ENCODE measurements at regions not wholly inside any gene's neighbourhood (a gene's known extent, or its start where the extent isn't known, plus 50 kb on each side); places are given as distances from the start of the nearest gene placed in this dataset.

GRCh38 chr16:72430121-72430520 lies 258.2 kb upstream of the PMFBP1 start:
- Mint-ChIP-seq H3K27me3 (ENCODE audit: insufficient read depth) (peaks cover 4% of the 10 kb centered on the region), H3K36me3 (ENCODE audit: low read depth) (peaks cover 21% of the 10 kb centered on the region), H3K9me3 (peaks cover 21% of the 10 kb centered on the region), H3K4me3 (no peak overlapping the region), H3K27ac (no peak overlapping the region), H3K4me1 (ENCODE audit: low read depth) (peaks cover 7% of the 10 kb centered on the region)
- no peak for TF ChIP-seq CTCF (IDR thresholded peaks at IDR 0.05)
- no peak for DNase-seq

- TF ChIP-seq CTCF (IDR thresholded peaks at IDR 0.05) = no peak
- no peak overlapping the region for H3K4me3 Mint-ChIP-seq
- peaks cover 7% of the 10 kb centered on the region for H3K4me1 Mint-ChIP-seq (ENCODE audit: low read depth)
- no peak for DNase-seq
- H3K27ac Mint-ChIP-seq = no peak overlapping the region
- H3K9me3 Mint-ChIP-seq = peaks cover 16% of the 10 kb centered on the region
- peaks cover 20% of the 10 kb centered on the region for H3K36me3 Mint-ChIP-seq (ENCODE audit: low read depth)
- peaks cover 4% of the 10 kb centered on the region for H3K27me3 Mint-ChIP-seq (ENCODE audit: insufficient read depth)
Measured at GRCh38 chr16:72429671-72430081, 257.7 kb upstream of the PMFBP1 start.

- DNase-seq = no peak
- peaks cover 18% of the 10 kb centered on the region for H3K36me3 Mint-ChIP-seq (ENCODE audit: low read depth)
- H3K27ac Mint-ChIP-seq = no peak overlapping the region
- H3K9me3 Mint-ChIP-seq = peaks cover 10% of the 10 kb centered on the region
- H3K4me1 Mint-ChIP-seq (ENCODE audit: low read depth) = peaks cover 7% of the 10 kb centered on the region
- H3K4me3 Mint-ChIP-seq = no peak overlapping the region
- peaks cover 4% of the 10 kb centered on the region for H3K27me3 Mint-ChIP-seq (ENCODE audit: insufficient read depth)
- no peak for TF ChIP-seq CTCF (IDR thresholded peaks at IDR 0.05)
Measured at GRCh38 chr16:72428681-72429376, 256.9 kb upstream of the PMFBP1 start.

- Mint-ChIP-seq H3K9me3 (peaks cover 8% of the 10 kb centered on the region), H3K27me3 (ENCODE audit: insufficient read depth) (peaks cover 1% of the 10 kb centered on the region; the same call in 1 of the 2 replicates), H3K27ac (no peak overlapping the region), H3K4me3 (no peak overlapping the region), H3K4me1 (ENCODE audit: low read depth) (peaks cover 7% of the 10 kb centered on the region), H3K36me3 (ENCODE audit: low read depth) (peaks cover 20% of the 10 kb centered on the region)
- no peak for TF ChIP-seq CTCF (IDR thresholded peaks at IDR 0.05)
- DNase-seq = no peak
Measured at GRCh38 chr16:72427783-72428331, 255.9 kb upstream of the PMFBP1 start.

GRCh38 chr16:72427051-72427782 lies 255.3 kb upstream of the PMFBP1 start:
- peaks cover 15% of the 10 kb centered on the region for H3K9me3 Mint-ChIP-seq
- no peak for TF ChIP-seq CTCF (IDR thresholded peaks at IDR 0.05)
- no peak for DNase-seq
- H3K27ac Mint-ChIP-seq = no peak overlapping the region
- peaks cover 7% of the 10 kb centered on the region for H3K4me1 Mint-ChIP-seq (ENCODE audit: low read depth)
- peaks cover 1% of the 10 kb centered on the region; the same call in 1 of the 2 replicates for H3K27me3 Mint-ChIP-seq (ENCODE audit: insufficient read depth)
- H3K36me3 Mint-ChIP-seq (ENCODE audit: low read depth) = peaks cover 25% of the 10 kb centered on the region
- H3K4me3 Mint-ChIP-seq = no peak overlapping the region

Measured in HFFc6 (cell line).